GM06990 (cell line): ENCODE measurements at regions not wholly inside any gene's neighbourhood (a gene's known extent, or its start where the extent isn't known, plus 50 kb on each side); places are given as distances from the start of the nearest gene placed in this dataset.

Source experiments
- DNase-seq: peaks from one replicate; pipeline ENCODE4 v3.0.0-alpha.2; 2011; ENCODE audit not compliant: insufficient read length; ENCODE audit errors: extremely low read depth
- H3K27me3 ChIP-seq: replicated peaks from 2 replicates; pipeline ENCODE4 v1.6.0; 2011; ENCODE audit warnings: low read length; ENCODE audit not compliant: control insufficient read depth, insufficient read depth
- H3K36me3 ChIP-seq: 2 replicates; pipeline ENCODE4 v1.5.1; 2011; ENCODE audit warnings: low read length; ENCODE audit not compliant: control insufficient read depth, insufficient read depth
- H3K4me3 ChIP-seq: replicated peaks from 2 replicates; pipeline ENCODE4 v1.5.1; 2011; ENCODE audit warnings: low read depth, mild to moderate bottlenecking, control low read depth, low read length
- TF ChIP-seq, protein P1 (sequence below): IDR thresholded peaks from 2 replicates; pipeline ENCODE4 v1.5.1; 2011; ENCODE audit warnings: low read length, control low read depth, mild to moderate bottlenecking, inconsistent platforms; ENCODE audit not compliant: insufficient read depth, poor library complexity, severe bottlenecking

GRCh38 chr7:115410972-115411686, 489.2 kb downstream of the MDFIC start:
- peak; percentile 47 for DNase-seq
- TF ChIP-seq, protein P1, sequence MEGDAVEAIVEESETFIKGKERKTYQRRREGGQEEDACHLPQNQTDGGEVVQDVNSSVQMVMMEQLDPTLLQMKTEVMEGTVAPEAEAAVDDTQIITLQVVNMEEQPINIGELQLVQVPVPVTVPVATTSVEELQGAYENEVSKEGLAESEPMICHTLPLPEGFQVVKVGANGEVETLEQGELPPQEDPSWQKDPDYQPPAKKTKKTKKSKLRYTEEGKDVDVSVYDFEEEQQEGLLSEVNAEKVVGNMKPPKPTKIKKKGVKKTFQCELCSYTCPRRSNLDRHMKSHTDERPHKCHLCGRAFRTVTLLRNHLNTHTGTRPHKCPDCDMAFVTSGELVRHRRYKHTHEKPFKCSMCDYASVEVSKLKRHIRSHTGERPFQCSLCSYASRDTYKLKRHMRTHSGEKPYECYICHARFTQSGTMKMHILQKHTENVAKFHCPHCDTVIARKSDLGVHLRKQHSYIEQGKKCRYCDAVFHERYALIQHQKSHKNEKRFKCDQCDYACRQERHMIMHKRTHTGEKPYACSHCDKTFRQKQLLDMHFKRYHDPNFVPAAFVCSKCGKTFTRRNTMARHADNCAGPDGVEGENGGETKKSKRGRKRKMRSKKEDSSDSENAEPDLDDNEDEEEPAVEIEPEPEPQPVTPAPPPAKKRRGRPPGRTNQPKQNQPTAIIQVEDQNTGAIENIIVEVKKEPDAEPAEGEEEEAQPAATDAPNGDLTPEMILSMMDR, result no peak
- H3K36me3 ChIP-seq, result no peaks in the 10 kb centered on the region

DNA sequence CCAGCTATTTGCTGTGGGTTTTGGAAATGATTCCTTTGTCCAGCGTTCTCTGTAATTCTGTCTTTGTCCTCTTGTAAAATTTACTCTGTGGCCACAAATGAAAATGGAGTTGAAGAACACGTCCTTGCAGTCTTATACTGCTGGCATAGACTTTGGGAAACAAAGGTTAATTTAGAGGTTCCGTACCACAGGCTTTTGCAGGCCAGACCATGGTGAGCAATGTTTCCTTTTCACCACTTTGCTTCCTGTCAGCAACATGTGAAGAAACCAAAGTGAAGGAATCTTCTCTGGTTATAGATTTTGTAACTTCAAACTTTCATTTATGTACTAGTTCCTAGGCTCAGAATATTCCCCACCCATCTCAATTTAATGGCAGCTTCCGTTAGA, 488.5 kb downstream of the MDFIC start:
- Histone ChIP-seq H3K27me3 (no peaks in the 10 kb centered on the region), H3K36me3 (no peaks in the 10 kb centered on the region), H3K4me3 (no peak overlapping the region)
- DNase-seq, result no peak
- TF ChIP-seq, protein P1, result no peak

More at GRCh38 chr7:115410972-115411686, 489.2 kb downstream of the MDFIC start:
- Histone ChIP-seq H3K27me3 (no peaks in the 10 kb centered on the region), H3K4me3 (no peak overlapping the region)

DNA sequence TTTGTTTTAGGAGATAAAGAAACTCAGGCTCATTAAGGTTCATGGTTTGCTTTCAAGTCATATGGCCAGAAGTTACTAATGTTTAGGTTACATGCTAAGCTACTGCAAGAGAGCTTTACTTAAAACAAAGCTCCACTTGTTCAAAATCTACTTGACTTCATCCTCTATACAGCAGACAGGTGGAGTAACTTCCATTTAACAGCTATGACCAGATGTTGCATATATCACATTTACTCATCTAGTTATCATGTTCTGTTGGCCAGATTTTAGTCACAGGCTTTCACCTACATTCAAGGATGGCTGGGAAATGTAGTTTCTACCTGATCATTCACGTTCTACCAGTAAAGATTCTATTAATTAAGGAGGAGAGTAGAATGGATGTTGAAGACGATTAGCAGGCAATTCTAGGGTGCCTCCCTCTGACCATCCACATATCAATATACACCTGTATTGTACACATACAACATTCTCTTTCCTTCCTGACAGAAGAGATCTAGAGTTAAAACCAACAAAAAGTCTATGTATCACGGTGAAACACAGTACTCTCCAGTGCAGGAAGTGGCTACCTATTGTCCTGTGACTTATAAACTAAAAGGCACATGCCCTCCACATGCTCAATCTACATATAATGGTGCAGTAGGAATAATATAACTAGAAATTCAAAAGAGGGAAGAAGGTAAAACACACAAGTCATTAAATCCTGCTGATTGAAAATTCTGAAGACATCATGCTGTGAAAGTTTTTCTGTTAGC, 488.0 kb downstream of the MDFIC start:
- TF ChIP-seq, protein P1, result no peak
- Histone ChIP-seq H3K4me3 (no peak overlapping the region), H3K27me3 (no peaks in the 10 kb centered on the region), H3K36me3 (no peaks in the 10 kb centered on the region)
- no peak for DNase-seq

DNA sequence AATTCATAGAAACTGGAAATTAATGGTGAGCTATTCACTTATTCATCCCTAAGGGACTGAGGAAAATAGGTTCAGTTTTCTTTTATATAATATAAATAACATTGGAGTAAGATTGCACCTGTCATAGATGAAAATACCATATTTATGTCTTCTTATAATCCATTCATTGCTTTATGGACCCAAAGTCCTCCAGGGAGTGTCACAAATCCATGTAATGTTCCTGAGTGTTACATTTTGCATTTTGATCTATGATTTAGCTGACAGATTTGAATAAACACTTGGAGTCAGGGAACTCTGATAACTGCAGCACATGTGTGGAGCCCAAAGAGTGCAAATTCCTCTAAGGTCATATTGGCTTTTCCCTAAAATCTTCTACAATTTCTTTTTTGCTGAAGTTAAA, 484.3 kb downstream of the MDFIC start:
- DNase-seq, result no peak
- Histone ChIP-seq H3K27me3 (no peaks in the 10 kb centered on the region), H3K36me3 (no peaks in the 10 kb centered on the region), H3K4me3 (no peak overlapping the region)
- TF ChIP-seq, protein P1, result no peak

DNA sequence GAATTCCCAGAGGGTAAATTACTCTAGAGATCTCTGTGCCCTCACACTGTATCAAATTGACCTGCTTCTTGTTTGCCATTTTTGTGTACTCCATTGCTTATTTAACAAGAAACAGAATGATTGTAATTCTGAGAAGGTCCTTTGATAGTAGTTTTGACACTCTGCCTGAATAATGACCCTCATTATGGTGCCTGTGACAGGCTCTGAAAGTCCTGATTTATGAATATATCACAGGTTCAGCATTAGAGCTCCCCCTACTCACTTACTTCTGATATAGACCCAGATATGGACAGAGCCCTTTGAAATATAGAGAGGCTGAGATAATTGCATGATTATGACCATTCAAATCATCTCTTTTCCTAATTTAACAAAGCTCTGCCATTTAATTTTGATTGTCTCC, 465.2 kb downstream of the MDFIC start:
- TF ChIP-seq, protein P1, result no peak
- Histone ChIP-seq H3K27me3 (no peaks in the 10 kb centered on the region), H3K4me3 (no peak overlapping the region), H3K36me3 (no peaks in the 10 kb centered on the region)
- DNase-seq, result no peak
